ENCODE measurements at regions not wholly inside any gene's neighbourhood (a gene's known extent, or its start where the extent isn't known, plus 50 kb on each side); places are given as distances from the start of the nearest gene placed in this dataset.

DNA sequence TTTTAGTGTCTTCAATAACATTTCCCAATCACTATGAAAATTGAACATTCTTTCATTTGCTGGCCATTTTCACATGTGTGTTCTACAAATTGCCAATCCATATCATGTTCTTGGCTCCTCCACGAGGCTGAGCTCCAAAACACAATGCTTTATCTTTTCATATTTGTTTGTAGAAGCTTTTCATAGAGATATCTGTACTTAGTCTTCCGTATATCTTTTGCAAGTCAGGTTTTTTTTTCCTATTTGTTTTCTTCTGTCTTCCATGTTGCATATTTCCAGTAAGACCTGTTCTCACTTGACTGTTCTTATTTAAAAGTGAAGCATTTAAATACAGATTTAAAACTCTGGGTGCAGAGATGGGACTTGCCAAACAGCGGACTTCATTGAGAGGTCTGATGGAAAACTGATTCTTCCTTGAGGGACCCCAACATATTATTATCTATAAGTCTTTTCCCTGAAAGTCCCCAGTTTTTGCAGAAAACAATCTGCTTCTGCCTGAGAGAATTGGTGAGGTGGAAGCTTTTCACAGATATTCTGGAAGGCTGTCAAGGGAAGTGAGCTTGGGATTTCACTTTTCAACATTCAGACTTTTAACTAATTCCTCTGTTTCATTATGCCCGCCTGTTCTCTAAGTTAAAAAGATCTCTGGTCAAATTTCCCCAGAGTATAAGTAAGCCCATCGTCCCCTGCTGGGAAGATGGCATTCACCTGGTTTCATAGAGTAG is 77.8 kb upstream of the KCNMB2 start:
- CTCF ChIA-PET, result no interaction called here
- Mint-ChIP-seq H3K9me3 (no peaks in the 10 kb centered on the region), H3K4me3 (no peak overlapping the region), H3K27ac (no peak overlapping the region), H3K36me3 (no peaks in the 10 kb centered on the region), H3K4me1 (no peaks in the 10 kb centered on the region), H3K27me3 (no peaks in the 10 kb centered on the region)
- DNase-seq, result no peak

GRCh38 chr3:178459038-178459410 is 77.2 kb upstream of the KCNMB2 start:
- DNase-seq, result no peak
- H3K27me3 Mint-ChIP-seq, result no peaks in the 10 kb centered on the region
- H3K4me1 Mint-ChIP-seq, result no peaks in the 10 kb centered on the region
- H3K4me3 Mint-ChIP-seq, result no peak overlapping the region
- H3K9me3 Mint-ChIP-seq, result no peaks in the 10 kb centered on the region
- no peak overlapping the region for H3K27ac Mint-ChIP-seq
- CTCF ChIA-PET, result no interaction called here
- no peaks in the 10 kb centered on the region for H3K36me3 Mint-ChIP-seq

- no peak overlapping the region for H3K27ac Mint-ChIP-seq
- no peaks in the 10 kb centered on the region for H3K4me1 Mint-ChIP-seq
- CTCF ChIA-PET, result no interaction called here
- no peaks in the 10 kb centered on the region for H3K9me3 Mint-ChIP-seq
- H3K36me3 Mint-ChIP-seq, result no peaks in the 10 kb centered on the region
- H3K27me3 Mint-ChIP-seq, result no peaks in the 10 kb centered on the region
- H3K4me3 Mint-ChIP-seq, result no peak overlapping the region
- DNase-seq, result no peak
These were observed 70.7 kb upstream of the KCNMB2 start for GRCh38 chr3:178465260-178466180.

- no peak for DNase-seq
- H3K27ac Mint-ChIP-seq, result no peak overlapping the region
- CTCF ChIA-PET, result no interaction called here
- H3K36me3 Mint-ChIP-seq, result no peaks in the 10 kb centered on the region
- H3K9me3 Mint-ChIP-seq, result no peaks in the 10 kb centered on the region
- H3K4me1 Mint-ChIP-seq, result no peaks in the 10 kb centered on the region
- no peaks in the 10 kb centered on the region for H3K27me3 Mint-ChIP-seq
- H3K4me3 Mint-ChIP-seq, result no peak overlapping the region
These were observed 63.3 kb upstream of the KCNMB2 start for GRCh38 chr3:178472941-178473340.

- H3K4me3 Mint-ChIP-seq, result no peak overlapping the region
- DNase-seq, result no peak
- CTCF ChIA-PET, result no interaction called here
- no peaks in the 10 kb centered on the region for H3K9me3 Mint-ChIP-seq
- no peaks in the 10 kb centered on the region for H3K36me3 Mint-ChIP-seq
- no peaks in the 10 kb centered on the region for H3K27me3 Mint-ChIP-seq
- no peaks in the 10 kb centered on the region for H3K4me1 Mint-ChIP-seq
- H3K27ac Mint-ChIP-seq, result no peak overlapping the region
These were observed 61.7 kb upstream of the KCNMB2 start for GRCh38 chr3:178474526-178474925.

DNA sequence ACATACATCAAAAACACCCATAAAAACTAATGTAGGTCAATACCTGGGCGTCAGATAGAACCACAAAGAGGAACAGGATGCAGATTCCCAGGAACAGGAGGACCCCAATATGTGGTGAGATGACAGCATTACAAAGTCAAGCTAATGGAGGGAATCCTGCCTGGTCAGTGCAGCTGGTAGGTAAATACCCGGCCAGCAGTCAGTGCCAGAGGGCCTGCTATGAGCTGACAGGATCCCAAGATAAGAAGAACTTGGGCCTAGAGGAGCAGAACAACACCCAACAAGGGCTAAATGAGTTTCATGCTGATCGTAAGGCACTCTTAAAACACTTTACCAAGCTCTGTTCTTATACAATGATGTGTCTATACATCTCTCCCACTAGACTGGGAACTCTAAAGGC is 61.2 kb upstream of the KCNMB2 start:
- Mint-ChIP-seq H3K36me3 (no peaks in the 10 kb centered on the region), H3K27me3 (no peaks in the 10 kb centered on the region), H3K4me3 (no peak overlapping the region), H3K9me3 (no peaks in the 10 kb centered on the region), H3K4me1 (no peaks in the 10 kb centered on the region), H3K27ac (no peak overlapping the region)
- no peak for DNase-seq
- CTCF ChIA-PET, result no interaction called here

GRCh38 chr3:178476886-178477285 is 59.4 kb upstream of the KCNMB2 start:
- CTCF ChIA-PET, result interaction anchor here (1.1 kb wide), 1 partner anchor 9 kb away, joined by 3 read pairs; no protein-coding TSS in a partner anchor
- H3K27me3 Mint-ChIP-seq, result no peaks in the 10 kb centered on the region
- H3K9me3 Mint-ChIP-seq, result no peaks in the 10 kb centered on the region

DNA sequence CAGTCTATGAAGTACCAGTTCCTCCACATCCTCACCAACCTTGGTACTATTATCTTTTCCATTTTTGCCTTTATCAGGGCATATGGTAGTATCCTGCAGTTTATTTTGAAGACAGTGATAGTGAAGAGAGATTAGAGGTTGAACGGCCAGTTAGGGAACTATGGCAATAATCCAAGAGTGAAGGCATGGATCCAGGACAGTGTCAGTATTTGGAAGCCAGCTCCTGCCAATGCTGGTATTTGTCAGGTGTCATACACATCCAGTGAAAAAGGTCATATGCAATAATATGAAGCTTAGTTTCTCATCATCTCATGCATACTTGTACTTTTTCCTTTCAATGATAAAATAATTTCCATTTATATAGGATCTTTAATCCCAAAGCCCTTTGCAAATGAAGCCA is 56.8 kb upstream of the KCNMB2 start:
- CTCF ChIA-PET, result no interaction called here
- no peak overlapping the region for H3K4me3 Mint-ChIP-seq
- H3K36me3 Mint-ChIP-seq, result no peaks in the 10 kb centered on the region
- DNase-seq, result no peak
- H3K27me3 Mint-ChIP-seq, result no peaks in the 10 kb centered on the region
- no peaks in the 10 kb centered on the region for H3K9me3 Mint-ChIP-seq
- H3K4me1 Mint-ChIP-seq, result no peaks in the 10 kb centered on the region
- no peak overlapping the region for H3K27ac Mint-ChIP-seq

More at GRCh38 chr3:178476886-178477285, 59.4 kb upstream of the KCNMB2 start:
- Mint-ChIP-seq H3K36me3 (no peaks in the 10 kb centered on the region), H3K27ac (no peak overlapping the region), H3K4me1 (no peaks in the 10 kb centered on the region), H3K4me3 (no peak overlapping the region)
- DNase-seq, result no peak

GRCh38 chr3:178479860-178480259 is 56.4 kb upstream of the KCNMB2 start:
- no peaks in the 10 kb centered on the region for H3K4me1 Mint-ChIP-seq
- H3K9me3 Mint-ChIP-seq, result no peaks in the 10 kb centered on the region
- H3K4me3 Mint-ChIP-seq, result no peak overlapping the region
- CTCF ChIA-PET, result no interaction called here
- H3K36me3 Mint-ChIP-seq, result no peaks in the 10 kb centered on the region
- no peak overlapping the region for H3K27ac Mint-ChIP-seq
- no peak for DNase-seq
- H3K27me3 Mint-ChIP-seq, result no peaks in the 10 kb centered on the region

GRCh38 chr3:178480274-178480673 is 56.0 kb upstream of the KCNMB2 start:
- CTCF ChIA-PET, result no interaction called here
- no peaks in the 10 kb centered on the region for H3K27me3 Mint-ChIP-seq
- no peak overlapping the region for H3K27ac Mint-ChIP-seq
- H3K4me3 Mint-ChIP-seq, result no peak overlapping the region
- no peaks in the 10 kb centered on the region for H3K4me1 Mint-ChIP-seq
- no peak for DNase-seq
- H3K36me3 Mint-ChIP-seq, result no peaks in the 10 kb centered on the region
- no peaks in the 10 kb centered on the region for H3K9me3 Mint-ChIP-seq

DNA sequence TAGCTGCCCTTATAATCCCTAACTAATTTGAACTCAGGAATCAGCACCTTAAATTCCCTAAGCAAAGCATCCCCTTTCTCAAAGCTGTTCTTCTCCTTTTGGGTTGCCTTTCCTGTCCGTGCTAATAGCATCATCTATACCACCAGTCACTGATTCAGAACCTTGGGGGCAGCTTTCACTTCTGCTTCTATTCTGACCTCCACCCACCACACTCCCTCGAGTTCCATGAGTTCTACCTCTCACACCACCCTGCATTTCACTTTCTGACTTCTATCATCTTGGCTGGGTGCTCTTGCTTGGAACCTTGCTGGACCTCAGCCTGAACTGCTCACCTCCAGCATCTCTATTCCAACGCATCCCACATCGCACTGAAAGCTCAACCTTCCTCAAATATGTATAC is 55.4 kb upstream of the KCNMB2 start:
- no peaks in the 10 kb centered on the region for H3K9me3 Mint-ChIP-seq
- H3K36me3 Mint-ChIP-seq, result no peaks in the 10 kb centered on the region
- no peaks in the 10 kb centered on the region for H3K27me3 Mint-ChIP-seq
- no peak overlapping the region for H3K4me3 Mint-ChIP-seq
- CTCF ChIA-PET, result no interaction called here
- H3K27ac Mint-ChIP-seq, result no peak overlapping the region
- H3K4me1 Mint-ChIP-seq, result no peaks in the 10 kb centered on the region
- DNase-seq, result no peak

DNA sequence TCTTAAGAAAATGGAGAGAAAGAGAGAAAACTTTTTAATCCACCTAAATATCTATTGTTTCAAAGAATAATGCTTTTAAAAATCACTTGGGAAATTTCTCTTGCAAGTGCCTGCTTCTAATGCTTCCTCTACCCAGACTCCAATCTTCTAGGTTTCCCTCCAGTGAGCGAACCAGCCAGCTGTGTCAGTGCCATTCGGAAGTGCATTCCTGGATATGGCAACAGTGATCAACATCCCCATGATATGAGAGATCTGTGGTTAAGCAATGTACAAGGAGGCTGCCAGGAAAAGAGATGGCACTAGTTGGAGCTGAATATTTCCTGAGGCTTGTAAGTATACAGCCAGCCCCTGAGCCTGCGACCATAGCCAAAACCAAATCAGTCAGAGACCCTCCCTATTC is 53.3 kb upstream of the KCNMB2 start:
- no peak overlapping the region for H3K4me3 Mint-ChIP-seq
- H3K27me3 Mint-ChIP-seq, result no peaks in the 10 kb centered on the region
- no peaks in the 10 kb centered on the region for H3K36me3 Mint-ChIP-seq
- CTCF ChIA-PET, result no interaction called here
- DNase-seq, result no peak
- no peaks in the 10 kb centered on the region for H3K9me3 Mint-ChIP-seq
- no peaks in the 10 kb centered on the region for H3K4me1 Mint-ChIP-seq
- no peak overlapping the region for H3K27ac Mint-ChIP-seq

DNA sequence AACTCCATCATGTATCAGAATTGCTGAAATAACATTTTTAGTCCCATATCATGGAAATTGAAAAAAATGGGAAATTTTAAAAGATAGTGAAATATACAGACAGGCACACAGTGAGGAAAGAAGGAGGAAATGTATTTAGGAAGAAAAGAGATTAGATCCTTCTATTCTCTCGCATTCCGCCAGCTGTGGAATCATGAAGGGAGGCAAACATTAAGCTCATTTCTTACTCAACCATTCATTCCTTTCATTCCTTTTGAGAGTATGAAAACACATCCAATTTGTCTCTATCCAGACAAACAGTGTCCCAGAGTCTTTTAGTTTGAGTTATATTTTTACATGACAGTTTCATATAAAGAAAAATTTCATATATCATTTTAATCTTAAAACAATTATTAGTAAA is 52.5 kb upstream of the KCNMB2 start:
- Mint-ChIP-seq H3K27me3 (no peaks in the 10 kb centered on the region), H3K4me3 (no peak overlapping the region), H3K4me1 (no peaks in the 10 kb centered on the region), H3K36me3 (no peaks in the 10 kb centered on the region), H3K27ac (no peak overlapping the region), H3K9me3 (no peaks in the 10 kb centered on the region)
- DNase-seq, result no peak
- CTCF ChIA-PET, result interaction anchor here (0.8 kb wide), 1 partner anchor 1571 kb away, joined by 3 read pairs; no protein-coding TSS in a partner anchor

- CTCF ChIA-PET, result interaction anchor here (0.8 kb wide), 1 partner anchor 9 kb away, joined by 3 read pairs; no protein-coding TSS in a partner anchor
- DNase-seq, result no peak
- no peaks in the 10 kb centered on the region for H3K36me3 Mint-ChIP-seq
- no peak overlapping the region for H3K27ac Mint-ChIP-seq
- no peaks in the 10 kb centered on the region for H3K9me3 Mint-ChIP-seq
- no peaks in the 10 kb centered on the region for H3K4me1 Mint-ChIP-seq
- H3K4me3 Mint-ChIP-seq, result no peak overlapping the region
- no peaks in the 10 kb centered on the region for H3K27me3 Mint-ChIP-seq
These were observed 50.5 kb upstream of the KCNMB2 start for GRCh38 chr3:178485756-178486155.
